ENCODE measurements at regions not wholly inside any gene's neighbourhood (a gene's known extent, or its start where the extent isn't known, plus 50 kb on each side); places are given as distances from the start of the nearest gene placed in this dataset.

DNA sequence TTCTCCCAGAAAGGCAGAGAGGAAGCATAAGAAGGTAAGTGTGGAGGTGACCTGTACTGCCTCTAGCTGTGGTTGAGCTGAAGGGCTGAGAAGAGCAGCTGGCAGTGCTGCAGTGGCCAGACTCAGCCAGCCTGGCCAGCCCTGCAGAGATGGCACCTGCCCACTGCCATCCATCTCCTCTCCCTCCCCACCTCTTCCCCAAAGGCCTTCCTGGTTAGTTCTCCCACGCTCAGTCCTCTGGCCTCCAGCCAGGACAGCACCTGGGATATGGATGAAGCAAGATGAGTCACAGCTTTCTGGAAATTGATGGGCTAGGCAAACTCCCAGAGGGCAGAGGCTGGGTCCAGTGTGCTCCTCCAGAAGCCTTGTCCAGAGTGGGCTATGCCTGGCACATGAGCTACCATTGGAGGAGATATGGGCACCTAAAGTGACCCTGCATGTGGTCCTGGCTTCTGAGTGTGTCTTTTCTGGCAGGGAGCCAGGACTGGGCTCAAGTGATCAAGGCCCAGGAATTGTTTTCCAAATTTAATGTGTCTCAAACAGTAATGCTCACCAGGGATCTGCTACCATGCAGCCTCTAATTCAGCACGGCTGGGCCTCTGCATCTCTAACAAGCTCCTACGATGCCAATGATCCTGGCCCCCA lies 81.0 kb upstream of the CACUL1 start:
- DNase-seq, result no peak

DNA sequence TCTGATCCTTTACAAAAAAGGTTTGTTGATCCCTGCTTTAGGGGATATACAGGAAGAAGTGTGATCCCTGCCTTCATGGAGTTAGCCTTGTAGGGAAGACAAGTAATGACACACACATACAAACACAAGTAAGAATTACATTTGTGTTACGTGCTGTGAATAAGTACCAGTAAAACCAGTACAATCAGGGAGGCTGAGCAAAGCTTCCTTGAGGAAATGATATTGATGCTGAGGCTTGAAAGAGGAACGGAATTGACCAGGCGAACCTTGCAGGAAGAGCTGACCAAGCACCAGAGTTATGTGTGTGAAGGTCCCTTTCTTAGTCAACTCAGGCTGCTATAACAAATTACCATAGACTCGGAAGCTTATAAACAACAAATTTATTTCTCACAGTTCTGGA lies 83.6 kb upstream of the CACUL1 start:
- peak in 1 of 2 donors; percentile 11 for DNase-seq

DNA sequence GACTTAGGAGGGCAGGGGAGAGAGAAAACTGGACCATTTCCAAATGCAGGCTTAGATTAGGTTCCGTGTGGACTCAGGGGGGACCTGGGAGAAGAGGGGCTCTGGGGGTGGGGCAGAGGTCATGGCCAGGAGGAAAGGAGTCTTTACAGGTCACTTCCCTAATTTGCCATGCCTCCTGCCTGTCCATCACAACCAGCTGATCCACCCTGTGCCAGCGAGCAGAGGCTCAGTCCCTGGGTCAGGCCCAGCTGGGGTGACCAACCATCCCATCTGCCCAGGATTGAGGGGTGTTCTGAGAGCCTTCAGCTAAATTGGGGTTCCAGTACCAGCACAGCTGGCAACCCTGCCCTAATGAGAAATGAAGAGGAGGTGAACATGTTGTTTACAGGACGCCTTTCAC lies 84.6 kb upstream of the CACUL1 start:
- no peak for DNase-seq

DNA sequence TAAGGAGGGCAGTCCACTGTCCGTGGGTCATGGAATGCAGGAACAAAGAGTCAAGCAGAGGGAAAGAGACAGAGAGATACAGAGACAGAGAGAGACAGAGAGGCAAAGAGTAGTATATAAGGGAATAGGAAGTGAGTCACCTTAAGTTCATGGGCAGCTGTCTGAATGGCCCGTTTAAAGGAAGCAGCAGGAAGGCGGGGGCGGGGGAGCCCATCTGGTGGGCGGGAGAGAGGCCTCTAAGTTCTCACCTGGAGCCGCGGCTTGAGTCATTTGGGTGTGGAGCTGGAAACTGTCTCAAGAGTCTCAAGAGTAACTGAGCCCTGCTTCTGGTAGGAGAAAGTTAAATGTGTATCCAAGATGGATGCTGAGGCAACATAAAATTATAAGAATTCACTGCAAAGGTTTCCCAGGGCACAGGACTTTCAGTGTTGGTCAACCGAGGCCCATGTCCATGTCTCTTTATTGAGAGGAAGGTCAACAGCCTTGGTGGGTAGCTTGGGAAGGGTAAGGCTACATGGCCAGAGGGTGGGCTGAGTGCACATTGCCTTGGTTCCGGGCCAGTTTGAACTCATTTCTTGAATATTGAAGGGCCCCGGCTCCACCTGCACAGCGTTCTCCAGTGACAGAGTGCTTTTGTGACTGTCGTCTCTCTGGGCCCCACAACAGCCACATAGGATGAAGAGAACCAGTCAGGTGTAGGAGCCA lies 85.5 kb upstream of the CACUL1 start:
- peak in 1 of 2 donors; percentile 10 for DNase-seq

DNA sequence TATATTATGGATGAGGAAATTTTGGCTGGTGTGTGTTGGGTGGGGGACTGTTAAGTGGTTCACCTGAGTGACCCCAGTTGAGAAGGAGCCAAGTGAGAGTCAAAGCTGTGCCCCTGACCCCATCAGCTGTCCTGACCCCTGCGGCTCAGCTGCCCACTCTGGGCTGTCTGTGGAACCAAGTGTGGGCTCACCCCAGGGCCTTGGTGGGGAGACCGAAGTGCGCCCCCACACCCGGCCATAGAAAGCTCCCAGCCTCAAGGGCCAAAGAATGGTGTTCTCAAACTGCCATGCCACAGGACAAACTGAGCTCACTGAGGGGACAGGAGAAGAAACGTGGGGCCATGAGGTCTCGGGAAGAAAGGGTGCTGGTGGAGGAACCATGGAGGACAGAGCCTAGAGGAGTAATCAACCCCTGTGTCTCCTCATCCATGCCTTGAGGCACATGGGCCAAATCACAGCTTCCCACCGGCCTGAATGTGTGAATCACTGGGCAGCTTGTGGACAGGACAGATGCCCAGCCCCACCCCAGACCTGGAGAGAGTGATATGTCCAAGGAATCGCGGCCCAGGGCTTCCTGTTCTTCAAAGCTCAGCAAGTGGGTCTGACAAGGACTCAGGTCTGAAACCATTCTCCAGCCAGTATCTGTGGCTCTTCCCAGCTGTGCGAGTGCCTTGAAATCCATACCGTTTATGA lies 86.2 kb upstream of the CACUL1 start:
- no peak for DNase-seq

DNA sequence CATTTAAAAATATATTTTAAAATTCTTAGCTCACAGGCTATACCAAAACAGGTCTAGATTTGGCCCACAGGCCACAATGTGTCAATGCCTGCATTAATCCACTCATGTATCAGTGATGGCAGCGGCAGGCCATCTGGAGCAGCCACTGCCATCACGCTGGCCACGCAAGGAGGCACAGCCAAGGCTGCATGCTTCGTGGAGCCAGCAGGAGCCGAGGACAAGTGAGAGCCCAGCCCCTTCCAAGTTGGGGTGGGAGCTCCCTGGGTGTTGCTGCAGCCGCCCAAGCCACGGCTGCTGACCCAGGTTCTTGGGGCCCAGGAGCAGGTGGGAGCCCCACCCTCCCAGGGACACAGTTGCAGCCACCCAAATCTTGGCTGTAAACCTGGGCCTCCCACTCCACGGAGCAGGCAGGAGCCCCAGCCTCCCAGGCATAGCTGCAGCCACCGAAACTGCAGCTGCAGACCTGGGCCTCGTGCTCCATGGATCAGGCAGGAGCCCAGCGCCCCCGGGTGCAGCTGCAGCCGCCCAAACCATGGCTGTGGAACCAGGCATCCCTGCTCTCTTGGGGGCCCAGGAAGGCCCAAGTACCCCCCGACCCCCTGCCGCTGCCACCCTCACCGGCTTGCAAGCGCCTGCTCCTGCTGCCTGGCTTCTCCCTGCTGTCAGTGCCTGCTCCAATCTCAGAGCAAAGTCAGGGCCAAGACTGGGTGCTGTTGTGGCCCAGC lies 87.3 kb upstream of the CACUL1 start:
- no peak for DNase-seq

DNA sequence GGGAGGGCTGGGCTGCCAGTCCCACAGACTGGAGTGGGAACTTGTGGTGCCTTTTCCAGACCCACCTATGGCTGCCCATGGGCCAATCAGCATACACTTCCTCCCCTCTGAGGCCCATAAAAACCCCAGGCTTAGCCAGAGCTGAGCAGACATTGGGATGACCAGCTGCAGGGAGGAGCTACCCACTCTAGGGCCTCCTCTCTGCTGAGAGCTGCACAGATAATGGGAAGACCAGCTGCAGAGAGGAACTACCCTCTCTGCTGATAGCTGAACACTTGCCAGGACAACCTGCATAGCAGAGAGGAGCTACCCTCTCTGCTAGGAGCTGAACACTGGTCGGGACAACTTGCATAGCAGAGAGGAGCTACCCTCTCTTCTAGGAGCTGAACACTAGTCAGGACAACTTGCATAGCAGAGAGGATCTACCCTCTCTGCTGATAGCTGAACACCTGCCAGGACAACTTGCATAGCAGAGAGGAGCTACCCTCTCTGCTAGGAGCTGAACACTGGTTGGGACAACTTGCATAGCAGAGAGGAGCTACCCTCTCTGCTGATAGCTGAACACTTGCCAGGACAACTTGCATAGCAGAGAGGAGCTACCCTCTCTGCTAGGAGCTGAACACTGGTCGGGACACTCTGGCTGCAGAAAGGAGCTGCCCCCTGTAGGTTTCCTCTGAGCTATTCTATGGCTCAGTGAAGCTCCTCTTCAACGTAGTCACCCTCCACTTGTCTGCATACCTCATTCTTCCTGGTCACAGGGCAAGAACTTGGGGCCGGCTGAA lies 88.3 kb upstream of the CACUL1 start:
- peak in 1 of 2 donors; percentile 12 for DNase-seq

DNA sequence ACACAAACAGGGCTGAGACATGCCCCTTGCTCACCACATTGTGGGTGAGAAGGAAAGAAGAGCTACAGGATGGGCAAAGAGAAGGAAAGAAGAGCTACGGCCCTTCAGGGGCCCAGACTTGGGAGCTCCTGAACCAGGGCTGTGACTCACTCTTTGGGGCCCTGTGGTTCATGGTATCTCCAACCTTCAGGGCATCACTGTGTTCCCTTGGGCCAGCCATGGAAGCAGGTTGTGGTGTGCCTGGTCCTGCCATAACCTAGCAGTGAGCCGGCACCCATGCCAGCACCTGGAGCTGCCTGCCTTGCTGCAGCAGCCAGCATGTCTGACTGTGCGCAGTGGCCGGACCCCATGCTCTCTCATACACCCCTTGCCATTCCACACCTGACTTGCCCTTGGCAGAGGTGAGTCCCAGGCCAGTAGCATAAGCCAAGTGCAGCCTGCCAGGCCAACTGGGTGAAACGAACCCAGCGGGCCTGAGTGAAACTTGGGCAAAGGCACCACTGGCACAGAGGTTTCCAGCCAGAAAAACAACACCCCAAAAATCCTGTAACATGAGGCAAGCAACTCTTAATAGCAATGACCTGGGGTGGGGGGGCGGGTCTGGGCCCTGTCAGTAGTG lies 89.0 kb upstream of the CACUL1 start:
- DNase-seq, result no peak

DNA sequence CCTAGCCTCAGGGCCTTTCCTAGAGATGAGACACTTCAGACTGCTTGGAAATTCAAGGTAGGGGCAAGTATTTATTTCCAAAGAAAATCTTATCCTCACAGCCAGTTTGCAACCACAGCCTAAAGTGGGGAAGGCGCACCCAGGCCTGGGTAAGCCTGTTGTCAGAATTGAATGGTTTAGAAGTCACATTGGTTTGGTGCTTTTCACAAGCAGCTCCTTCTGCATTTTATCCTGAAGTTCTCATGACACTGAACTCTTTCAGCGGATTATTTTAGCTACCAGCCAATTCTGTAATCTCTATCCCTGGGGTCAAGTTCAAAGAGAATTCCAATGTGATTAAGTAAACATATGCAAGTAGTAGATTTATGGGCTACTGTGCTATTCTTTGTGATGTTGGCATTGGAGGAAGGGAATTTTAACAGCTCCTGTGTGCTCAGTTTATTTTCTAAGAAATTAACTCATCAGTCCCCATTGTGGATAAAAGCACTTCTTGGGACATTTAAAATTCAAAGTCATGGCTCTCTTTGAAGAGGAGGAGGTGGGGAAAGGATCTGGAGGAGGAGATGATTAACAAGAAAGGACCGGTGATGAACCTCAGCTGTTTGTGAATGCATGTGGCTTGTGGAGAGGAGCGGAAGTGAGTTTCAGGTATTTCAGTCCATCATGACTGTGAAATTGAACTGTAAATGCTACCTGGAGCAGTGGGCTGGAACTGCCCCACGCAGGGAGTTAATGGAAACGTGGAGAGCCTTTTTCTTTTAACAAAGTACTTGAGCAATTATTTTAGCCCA lies 90.2 kb upstream of the CACUL1 start:
- no peak for DNase-seq

DNA sequence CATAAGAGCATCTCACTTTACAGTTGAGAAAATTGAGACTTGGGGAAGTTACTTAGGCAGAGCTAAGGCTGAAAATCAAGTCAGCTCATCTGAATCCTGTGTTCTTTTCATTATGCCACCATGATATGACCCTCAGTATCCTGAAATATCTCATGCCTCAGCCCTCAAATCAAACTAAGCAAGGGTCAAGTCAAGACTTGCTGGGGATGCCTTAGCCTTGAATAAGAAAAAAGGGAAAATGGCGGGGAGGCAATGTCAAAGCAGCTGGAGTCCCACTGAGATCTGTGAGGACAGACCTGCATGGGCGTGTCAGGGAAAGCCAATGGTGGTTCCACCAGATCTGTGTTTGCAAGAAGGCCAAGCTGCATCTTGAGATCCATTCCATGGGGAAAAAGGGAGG lies 91.0 kb upstream of the CACUL1 start:
- no peak for DNase-seq

DNA sequence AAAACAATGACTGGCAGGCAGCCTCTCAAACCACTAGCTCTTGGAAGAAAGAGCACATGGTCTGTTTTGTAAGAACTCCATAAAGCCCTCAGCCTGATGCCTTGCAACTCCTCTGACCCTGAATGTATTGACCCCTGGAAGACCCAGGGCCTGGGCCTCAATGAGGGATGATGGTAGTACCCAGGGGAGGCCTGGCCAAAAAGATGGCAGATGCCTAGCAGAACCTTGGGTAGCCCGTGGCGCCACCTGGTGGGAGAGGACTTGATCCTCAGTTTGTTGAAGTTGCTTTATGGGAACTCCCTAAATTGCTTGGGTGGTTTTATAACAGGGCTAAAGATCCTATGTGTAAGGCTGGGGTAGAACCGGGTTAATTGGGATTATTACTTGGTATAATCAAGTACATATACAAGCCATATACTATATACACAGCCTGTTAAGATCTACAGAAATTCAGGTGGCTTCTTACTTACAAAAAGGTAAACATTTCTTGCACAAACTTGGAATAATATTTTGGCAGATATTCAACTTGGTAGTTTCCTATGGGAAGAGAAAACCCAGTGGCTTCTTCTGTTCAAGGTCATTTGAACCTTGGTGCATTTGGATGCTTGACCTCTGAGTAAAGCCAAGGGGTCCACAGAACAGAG lies 95.8 kb upstream of the CACUL1 start:
- peak; percentile 75 to 95 for DNase-seq

DNA sequence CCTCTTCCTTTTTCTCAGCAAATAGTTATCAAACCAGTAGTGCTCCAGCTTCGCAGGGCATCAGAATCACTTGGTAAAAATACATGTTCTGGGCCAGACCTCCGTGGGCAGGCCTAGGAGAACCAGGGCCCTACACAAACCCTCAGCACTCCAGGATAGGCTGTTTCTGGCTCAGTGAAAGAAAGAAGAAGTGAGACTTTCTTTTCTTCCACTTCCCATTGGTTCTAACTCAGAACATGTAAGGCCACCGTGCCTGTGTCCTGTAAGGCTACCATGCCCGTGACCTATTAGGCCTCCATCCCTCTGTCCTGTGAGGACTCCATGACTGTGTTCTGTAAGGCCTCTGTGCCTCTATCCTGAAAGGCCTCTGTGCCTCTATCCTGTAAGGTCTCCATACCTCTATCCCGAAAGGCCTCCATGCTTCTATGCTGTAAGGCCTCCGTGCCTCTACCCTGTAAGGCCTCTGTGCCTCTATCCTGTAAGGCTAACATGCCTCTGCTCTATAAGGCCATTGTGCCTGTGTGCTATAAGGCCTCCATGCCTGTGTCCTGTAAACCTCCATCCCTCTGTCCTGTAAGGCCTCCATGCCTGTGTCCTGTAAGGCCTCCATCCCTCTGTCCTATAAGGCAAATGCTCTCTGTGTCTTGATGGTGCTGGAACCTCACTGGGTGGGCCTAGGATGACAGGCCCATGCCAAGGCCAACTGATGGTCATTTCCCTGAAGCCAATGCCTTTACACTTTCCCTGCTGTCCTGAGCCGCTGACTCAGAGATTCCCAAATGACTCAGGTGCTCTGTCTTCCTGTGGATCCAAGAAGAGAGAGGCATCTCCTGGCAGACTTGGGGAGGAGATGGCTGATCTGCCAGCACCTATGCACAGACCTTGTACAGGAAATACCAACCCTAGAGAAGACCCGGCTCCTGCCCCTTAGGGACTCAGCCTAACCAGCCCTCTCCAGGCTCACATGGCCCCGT lies 96.6 kb upstream of the CACUL1 start:
- peak in 1 of 2 donors; percentile 29 for DNase-seq

DNA sequence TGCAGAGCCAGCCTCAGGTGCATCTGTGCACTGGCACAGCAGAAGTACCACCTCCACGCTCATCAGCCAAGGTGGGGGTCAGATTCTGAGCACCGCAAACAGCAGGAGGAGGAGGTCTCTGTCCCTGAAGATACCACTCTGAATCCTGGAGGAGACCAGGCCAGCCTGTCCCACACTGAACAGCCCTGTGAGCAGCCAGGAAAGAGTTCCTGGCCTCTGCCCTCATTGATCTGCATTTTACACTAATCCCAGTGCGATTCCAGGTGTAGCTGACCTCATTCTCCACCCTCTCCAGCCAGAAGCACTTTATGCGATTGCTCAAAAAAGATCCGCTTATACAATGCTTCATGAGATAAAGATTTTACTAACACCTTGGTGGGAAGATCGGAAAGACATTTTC lies 99.1 kb upstream of the CACUL1 start:
- DNase-seq, result no peak

DNA sequence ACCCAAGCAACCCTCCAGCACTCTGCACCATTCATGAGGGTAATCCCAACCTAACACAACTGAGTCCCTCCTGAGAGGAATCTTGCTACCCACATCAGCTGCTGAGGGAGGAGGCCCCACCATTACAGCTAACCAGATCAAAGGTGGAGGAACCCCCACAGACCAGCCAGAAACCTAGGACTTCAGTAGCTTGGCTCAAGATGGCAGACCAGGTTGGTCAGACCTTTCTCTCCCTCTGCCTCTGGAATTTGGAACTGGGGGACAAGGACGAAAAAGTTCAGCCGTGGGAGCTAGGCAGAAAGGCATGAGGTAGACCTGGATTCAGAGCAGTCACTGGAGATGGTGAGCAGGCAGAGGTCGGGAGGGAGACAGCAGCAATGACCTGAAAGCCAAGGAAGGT lies 101.3 kb upstream of the CACUL1 start:
- DNase-seq, result no peak

DNA sequence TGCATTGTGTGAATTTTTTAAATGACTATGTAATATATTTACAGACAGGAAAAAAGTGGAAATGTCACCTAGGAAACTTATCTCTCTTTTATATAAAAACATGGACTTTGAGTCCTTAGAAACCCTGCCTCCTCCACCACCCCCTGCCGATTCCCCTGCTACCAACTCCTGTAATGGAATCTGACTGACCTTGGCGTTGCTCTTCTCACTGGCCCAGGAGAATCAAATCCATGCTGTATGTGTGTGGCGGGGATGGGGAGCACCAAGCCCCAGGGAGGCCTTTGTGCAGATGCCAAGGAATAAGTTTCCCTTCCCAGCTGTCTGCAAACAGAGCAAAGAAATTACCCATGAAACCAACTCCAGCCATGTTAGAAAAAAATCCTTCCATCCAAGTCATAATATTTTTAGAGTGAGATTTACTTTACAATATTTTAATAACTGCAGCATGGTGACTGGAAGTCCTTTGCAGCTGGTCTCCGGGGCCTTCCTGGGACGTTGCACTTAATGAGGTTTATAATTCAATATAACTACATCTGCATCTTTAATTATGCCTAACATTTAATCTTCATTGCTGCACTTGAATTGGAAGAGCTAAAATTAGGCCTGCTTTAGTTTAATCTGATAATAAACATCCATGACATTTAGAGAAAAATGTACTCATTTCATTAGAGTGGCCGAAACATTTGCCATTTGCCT lies 111.4 kb upstream of the CACUL1 start:
- DNase-seq, result no peak

DNA sequence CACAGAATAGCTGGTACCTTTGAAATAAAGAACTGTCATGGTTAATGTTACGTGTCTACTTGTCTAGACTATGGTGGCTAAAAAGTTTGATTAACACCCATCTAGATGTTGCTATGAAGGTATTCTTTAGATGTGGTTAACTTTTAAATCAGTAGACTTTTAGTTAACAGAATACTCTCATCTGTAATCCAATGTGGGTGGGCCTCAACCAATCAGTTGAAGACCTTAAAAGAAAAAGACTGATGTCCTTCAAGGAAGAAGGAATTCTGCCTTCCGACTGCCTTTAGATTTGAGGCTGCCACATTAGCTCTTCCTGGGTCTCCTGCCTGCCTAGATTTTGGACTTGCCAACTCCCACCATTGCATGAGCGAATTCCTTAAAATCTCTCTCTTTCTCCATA lies 113.0 kb upstream of the CACUL1 start:
- no peak for DNase-seq

DNA sequence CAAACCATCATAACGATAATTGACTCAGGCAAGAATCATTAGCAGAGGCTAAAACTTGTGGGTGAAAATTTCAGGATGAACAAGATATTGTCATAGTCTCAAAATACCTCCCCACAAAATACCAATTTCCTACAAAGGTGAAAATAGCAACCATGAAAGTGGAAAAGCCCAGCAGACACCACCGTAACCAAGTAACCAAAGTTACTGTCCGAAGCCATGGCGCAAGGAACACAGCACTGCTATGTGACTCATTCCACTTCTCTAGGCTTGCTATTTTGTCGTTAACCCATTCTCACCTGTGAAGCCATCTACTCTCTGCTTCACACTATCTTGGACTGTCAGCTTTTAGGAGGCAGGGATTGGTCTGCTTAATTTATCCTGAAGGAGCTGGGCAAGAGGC lies 113.8 kb upstream of the CACUL1 start:
- DNase-seq, result no peak

DNA sequence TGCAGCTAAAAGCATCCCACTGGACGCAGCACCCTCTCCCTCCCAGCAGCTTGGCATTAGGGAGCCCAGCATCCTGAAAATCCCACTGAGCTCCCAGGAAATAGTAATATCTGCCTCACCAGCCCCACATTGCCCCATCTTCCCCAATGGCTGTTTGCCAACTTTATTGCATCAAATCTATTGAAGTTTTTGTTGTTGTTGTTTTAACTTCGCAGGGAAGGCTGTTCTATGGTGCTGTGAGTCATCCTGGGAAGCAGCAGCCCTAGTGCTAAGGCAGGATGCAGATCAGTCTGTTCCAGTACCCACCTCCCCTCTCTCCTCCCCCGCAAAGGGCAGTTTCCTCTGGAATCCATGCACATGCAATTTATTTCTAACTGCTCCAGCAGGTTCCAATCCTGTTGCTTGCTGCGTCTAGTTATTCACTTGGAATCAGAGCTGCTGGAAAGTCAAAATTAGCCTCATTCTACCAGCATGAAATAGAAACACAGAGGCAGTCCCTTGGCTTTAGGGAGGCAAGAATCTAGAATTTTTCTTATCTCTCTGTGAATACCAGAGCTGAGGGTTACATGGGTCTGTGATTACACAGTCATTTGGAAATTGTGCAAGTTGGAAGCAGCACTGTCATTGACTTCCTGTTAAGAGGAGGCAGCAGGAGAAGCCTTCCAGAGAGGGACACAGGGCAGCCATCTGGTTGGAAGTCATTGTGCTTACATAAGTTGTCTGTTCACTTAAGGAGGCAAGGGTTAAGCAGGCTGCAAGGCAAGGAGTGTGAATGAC lies 115.9 kb upstream of the CACUL1 start:
- peak; percentile 83 to 90 for DNase-seq

All from inflammatory macrophage treated with lipopolysaccharide for 1 hour (primary cell).